NCI-H345 (cell line): ENCODE measurements at regions not wholly inside any gene's neighbourhood (a gene's known extent, or its start where the extent isn't known, plus 50 kb on each side); places are given as distances from the start of the nearest gene placed in this dataset.
"Not testable (repeated sequence)": the region's sequence is repeated elsewhere in the genome, so short reads cannot be mapped to it uniquely, and the experiment has no call there.

ENCODE experiments used
- DNase-seq: peaks from one replicate; lab custom pipeline; 2025; lab: John Stamatoyannopoulos, UW

GRCh38 chr11:112714340-112714739, 246.9 kb upstream of the NCAM1 start:
- DNase-seq = not testable (repeated sequence)

GRCh38 chr11:112715056-112715455, 246.2 kb upstream of the NCAM1 start:
- no peak for DNase-seq

DNA sequence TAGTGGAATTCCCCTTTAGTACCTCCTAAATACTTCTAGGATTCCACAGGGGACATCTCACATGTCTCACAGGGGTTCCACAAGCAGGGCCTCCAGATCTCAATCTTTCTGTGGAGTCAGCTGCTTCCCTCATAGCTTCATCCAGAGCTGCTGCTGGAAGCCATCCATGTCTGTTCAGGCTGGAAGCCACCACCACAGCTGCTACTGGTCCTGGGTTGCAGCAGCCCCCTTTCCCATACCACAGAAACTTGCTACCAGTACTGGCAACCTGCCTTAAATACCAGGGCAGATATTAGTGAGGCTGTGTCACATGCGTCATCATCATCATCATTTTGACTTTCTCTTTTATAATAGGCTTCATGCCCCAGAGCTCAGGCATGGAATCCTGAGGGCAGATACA, 242.7 kb upstream of the NCAM1 start:
- DNase-seq = no peak

DNA sequence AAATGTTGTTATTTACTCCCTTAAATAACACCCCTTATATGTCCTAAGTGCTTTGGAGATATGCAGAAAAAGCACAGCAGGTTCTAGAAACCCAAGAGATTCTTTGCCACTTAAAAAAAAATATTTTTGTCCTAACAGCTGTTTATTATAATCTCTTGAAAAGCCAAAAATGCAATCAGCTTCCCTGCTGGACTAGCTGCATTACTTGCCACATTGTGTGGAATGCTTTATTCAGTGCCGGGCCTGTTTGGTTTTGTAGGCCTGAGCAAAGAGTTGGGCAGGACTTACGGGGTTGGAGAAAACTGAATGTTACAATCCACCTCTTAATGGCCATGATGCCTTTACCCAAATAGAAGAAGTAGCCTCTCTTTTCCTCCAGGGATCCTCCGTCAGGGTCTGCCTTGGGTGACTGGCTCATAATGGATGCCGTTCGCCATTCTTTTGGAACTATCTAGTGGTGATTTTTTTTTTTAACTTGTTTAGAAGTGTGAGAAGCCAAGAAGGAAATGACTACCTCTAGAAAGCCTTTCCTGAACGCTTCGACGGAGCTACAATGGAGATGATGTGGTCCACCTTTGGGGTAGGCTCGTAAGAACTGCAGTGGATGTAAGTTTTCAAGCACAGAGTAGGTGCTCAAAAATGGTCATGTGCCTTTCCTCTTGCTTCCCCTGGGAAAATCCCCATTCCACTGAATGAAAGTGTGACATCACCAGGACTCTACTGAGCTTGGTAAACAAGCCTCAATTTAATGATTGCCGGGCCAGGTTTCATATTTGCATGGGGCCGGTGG, 241.3 kb upstream of the NCAM1 start:
- DNase-seq = no peak

DNA sequence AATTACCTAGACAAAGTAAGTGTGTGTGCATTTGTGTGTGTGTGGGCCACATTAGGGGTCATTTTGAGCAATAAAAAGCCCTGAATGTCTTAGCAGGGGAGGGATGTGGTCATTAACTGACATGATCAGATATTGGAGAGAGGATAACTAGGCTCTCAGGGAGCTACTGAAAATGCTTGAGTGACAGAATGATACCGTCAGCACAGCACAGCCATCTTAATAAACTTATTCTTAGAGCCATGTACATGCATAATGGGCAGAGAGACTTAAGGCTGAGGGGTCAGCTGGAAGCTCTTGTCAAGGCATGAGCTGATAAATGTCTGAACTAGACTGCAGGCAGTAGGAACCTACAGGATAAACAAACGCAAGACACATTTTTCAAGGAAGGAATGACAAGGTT, 239.1 kb upstream of the NCAM1 start:
- DNase-seq = no peak

DNA sequence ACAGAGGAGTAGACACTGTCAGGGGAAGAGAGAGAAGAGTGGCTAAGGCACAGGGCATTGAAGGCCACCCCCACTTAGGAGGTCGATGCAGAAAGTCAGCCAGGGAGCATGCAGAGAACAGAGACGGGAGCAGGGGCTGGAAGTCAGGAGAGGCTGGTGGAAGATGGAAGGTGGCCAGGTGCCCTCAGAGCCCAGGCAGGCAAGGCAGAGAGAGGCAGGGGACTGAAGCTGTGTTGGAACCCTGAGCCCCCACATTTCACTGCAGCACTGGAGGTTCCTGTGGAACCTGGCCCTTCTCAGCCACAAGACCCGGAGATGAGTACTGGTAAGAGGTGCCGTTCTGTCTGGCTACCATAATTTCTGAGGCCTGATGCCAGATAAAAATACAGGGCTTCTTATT, 238.3 kb upstream of the NCAM1 start:
- DNase-seq = no peak

- DNase-seq = no peak
Measured at GRCh38 chr11:112723676-112724495, 237.3 kb upstream of the NCAM1 start.

- peak; percentile 80 for DNase-seq
Measured at GRCh38 chr11:112724496-112724790, 236.8 kb upstream of the NCAM1 start.

DNA sequence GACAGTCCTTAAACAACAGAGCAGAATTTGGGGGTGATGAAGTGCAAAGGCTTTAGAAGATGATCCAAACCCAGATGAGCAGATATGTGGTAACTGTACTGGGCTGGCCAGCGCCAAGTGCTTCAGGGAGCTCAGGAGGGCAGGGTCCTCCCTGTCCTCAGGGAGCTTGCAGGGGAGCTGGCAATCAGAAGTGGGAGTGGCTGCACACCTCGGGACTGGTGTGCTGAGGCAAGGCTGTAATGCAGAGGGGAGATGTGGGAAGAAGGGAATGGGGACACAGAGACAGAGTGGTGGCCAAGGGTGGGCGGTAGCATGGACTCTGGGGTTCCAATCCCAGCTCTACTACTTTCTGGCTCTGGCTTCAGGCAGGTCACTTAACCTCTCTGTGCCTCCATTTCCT, 235.6 kb upstream of the NCAM1 start:
- DNase-seq = no peak

DNA sequence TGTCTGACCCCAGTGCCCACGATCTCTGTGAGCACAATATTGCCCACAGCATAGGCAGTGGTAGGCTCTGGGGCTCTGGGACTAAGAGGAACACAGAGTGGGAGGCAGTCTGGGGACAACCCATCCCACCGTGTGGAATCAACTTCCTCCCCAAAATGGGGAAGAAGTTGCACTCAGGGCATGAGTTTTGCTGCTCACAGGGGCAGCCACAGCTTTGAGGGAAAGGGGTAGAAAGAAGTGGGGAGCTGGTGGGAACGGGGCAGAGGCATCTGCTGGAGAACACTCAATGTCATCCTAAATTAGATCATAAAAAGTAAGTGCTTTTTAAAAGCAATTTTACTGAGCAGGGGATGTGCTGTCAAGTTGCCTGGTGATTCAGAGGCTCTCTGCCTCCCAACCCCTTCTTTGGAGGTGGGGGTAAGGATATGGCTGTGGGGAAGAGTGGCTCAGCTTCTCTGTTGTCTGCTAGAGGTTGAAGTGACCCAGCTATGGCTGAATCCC, 233.8 kb upstream of the NCAM1 start:
- DNase-seq = no peak

- no peak for DNase-seq
Measured at GRCh38 chr11:112728288-112728687, 232.9 kb upstream of the NCAM1 start.

GRCh38 chr11:112728716-112729115, 232.5 kb upstream of the NCAM1 start:
- peak; percentile 11 for DNase-seq

DNA sequence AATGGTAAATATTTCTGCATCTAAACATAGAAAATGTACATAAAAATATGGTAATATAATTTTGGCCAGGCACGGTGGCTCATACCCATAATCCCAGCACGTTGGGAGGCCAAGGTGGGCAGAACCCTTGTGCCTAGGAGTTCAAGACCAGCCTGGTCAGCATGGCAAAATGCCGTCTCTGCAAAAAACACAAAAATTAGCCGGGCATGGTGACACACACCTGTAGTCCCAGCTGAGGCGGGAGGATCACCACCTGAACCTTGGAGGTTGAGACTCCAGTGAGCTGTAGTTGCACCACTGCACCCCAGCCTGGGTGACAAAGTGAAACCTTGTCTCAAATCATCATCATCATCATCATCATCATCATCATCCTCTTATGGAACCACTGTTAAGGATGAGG, 230.6 kb upstream of the NCAM1 start:
- DNase-seq = no peak

GRCh38 chr11:112731538-112731937, 229.7 kb upstream of the NCAM1 start:
- no peak for DNase-seq

DNA sequence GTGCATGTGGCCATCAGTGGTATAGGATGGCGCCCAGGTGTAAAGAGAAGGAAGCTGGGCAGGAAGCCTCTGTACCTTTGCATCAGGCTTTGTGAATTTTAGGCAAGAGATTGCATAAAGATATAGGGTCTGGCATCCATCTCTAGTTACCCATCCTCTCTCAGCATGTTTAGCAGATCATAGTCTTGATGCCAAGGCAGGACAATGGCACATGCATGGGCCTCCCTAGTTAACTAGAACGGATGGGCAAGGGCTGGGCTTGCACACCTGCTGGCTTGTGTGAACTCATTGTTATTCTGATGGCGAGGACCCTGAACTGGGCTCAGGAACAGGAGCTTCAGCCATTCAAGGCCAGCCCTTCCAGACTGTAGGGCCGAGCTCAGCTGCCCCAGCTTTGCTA, 229.2 kb upstream of the NCAM1 start:
- no peak for DNase-seq

DNA sequence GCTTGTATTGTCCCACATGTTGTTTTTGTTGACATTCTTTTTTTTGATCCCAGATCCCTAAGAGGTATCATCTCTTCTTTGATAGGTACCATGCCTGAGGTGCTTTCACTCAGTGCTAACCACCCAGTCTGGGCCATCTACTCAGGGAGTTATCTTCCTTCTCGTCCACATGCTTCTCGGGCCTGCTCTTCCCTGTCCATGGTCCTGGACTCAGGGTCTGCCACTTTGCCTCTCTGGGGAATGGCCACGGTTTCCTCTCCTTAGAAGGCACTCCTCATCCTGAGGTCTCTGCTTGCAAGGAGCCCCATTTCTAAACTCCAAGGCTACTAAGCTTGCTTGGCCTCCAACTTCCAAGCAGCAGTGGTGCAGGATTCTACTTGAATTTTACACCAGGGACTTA, 227.0 kb upstream of the NCAM1 start:
- DNase-seq = no peak

DNA sequence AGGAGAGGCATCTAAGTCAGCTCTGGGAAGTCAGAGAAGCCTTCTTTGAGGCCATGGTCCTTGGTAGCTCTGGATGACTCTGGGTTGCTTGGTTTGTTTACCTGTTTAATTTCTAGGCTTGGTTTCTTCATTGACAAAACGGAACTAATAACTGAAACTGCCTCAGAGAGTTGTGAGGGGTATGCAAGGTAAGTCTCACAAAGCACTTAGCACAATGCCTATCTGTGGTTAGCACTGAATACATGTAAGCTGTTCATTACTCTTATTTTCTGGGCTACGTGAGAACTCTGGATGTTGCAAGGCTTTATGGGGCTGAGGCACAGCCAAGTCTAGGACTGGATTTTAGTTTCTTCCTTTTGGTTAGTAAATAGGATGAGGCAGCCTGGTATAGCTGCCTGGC, 225.8 kb upstream of the NCAM1 start:
- DNase-seq = no peak

GRCh38 chr11:112744041-112744440, 217.2 kb upstream of the NCAM1 start:
- DNase-seq = peak; percentile 81

GRCh38 chr11:112745973-112746372, 215.2 kb upstream of the NCAM1 start:
- DNase-seq = peak; percentile 17

GRCh38 chr11:112748252-112748651, 213.0 kb upstream of the NCAM1 start:
- no peak for DNase-seq

- DNase-seq = no peak
Measured at GRCh38 chr11:112748713-112749543, 212.3 kb upstream of the NCAM1 start.

GRCh38 chr11:112751329-112751728, 209.9 kb upstream of the NCAM1 start:
- DNase-seq = peak; percentile 11

DNA sequence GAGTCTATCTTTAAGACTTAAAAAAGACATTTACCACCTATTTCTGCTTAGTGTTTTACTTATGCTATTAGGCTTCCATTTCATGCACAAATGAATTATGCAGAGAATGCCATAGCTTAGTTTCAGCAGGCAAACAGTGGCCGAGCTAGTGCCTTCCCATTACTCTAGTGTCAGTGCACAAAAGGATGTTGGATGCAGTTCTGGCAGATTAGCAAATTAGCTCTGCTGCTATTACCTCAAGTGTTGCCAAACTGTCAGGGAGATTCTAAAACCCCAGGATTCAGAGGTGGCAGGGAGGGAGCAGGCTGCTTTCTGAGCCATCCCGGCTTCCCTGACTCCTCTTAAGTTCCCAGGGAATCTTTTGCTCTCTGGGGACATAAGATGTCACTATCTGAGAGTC, 209.4 kb upstream of the NCAM1 start:
- DNase-seq = no peak
